ENCODE measurements at regions not wholly inside any gene's neighbourhood (a gene's known extent, or its start where the extent isn't known, plus 50 kb on each side); places are given as distances from the start of the nearest gene placed in this dataset.

DNA sequence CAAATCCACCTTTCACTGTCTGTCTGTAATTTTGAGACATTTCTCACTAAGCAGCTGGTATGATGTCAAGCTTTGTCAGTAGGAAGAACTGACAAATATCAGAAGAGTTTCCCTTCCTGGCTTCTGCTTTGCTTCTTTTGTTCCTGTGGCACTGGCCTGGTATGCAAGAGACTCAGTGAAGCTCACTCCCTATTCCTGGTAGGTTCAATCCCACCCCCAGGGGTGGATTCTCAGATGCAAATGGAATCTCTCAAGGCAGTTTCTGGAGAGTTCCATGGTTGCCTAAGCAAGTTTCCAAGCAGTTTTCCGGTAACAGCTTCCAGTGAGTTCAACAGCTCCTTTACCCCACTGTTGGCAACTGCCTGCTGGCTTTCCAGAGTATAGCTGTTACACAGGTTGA is 683.4 kb downstream of the PTPRC start:
- DNase-seq, result no peak
- Histone ChIP-seq H3K4me1 (no peaks in the 10 kb centered on the region), H3K36me3 (no peaks in the 10 kb centered on the region), H3K27me3 (no peaks in the 10 kb centered on the region), H3K4me3 (no peak overlapping the region), H3K9me3 (no peaks in the 10 kb centered on the region), H3K27ac (no peak overlapping the region)
- TF ChIP-seq POLR2A (IDR thresholded peaks at IDR 0.05), result no peak
- intact Hi-C loops (cut with DNase I; ENCODE audit: low total_unique reads), result no loop called here

DNA sequence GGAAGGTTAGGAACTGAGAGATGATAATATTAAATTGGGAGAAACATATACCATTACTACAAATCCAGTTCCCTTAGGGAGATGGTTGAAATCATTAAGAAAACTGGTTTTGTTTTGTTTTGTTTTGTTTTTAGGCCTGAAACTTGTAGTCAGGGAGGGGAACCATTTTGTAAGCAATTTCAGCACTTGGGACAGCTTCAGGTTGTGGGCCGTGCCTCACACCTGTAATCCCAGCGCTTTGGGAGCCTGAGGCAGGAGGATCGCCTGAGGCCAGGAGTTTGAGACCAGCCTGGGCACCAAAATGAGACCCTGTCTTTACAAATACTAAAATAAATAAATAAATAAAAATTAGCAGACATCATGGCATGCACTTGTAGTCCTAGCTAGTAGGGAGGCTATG is 694.3 kb upstream of the NR5A2 start:
- Histone ChIP-seq H3K27ac (no peak overlapping the region), H3K9me3 (no peaks in the 10 kb centered on the region), H3K4me3 (no peak overlapping the region), H3K36me3 (no peaks in the 10 kb centered on the region), H3K27me3 (no peaks in the 10 kb centered on the region), H3K4me1 (no peaks in the 10 kb centered on the region)
- intact Hi-C loops (cut with DNase I; ENCODE audit: low total_unique reads), result no loop called here
- DNase-seq, result no peak
- TF ChIP-seq POLR2A (IDR thresholded peaks at IDR 0.05), result no peak
- TF ChIP-seq, protein P1, sequence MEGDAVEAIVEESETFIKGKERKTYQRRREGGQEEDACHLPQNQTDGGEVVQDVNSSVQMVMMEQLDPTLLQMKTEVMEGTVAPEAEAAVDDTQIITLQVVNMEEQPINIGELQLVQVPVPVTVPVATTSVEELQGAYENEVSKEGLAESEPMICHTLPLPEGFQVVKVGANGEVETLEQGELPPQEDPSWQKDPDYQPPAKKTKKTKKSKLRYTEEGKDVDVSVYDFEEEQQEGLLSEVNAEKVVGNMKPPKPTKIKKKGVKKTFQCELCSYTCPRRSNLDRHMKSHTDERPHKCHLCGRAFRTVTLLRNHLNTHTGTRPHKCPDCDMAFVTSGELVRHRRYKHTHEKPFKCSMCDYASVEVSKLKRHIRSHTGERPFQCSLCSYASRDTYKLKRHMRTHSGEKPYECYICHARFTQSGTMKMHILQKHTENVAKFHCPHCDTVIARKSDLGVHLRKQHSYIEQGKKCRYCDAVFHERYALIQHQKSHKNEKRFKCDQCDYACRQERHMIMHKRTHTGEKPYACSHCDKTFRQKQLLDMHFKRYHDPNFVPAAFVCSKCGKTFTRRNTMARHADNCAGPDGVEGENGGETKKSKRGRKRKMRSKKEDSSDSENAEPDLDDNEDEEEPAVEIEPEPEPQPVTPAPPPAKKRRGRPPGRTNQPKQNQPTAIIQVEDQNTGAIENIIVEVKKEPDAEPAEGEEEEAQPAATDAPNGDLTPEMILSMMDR (IDR thresholded peaks at IDR 0.05), result no peak

DNA sequence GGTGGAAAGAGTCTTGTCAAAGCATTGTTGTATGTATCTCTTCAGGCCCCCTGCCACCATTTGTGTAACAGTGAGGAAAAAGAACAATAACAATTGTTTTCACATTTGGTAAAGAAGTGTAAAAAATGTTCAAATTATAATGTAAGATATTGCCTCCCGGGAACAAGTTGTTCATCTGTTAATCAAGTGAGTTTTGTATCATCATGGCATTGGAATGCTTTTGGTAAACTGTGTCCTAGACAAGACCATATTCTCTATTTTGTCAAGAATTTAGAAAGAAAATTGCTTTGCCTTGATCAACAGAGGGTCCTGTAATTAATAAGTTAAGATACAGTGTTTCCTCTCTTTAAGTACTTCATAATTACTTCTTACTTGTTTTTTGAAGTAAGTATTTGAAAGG is 692.0 kb upstream of the NR5A2 start:
- intact Hi-C loops (cut with DNase I; ENCODE audit: low total_unique reads), result no loop called here
- Histone ChIP-seq H3K27me3 (no peaks in the 10 kb centered on the region), H3K9me3 (no peaks in the 10 kb centered on the region), H3K4me1 (no peaks in the 10 kb centered on the region), H3K36me3 (no peaks in the 10 kb centered on the region), H3K4me3 (no peak overlapping the region), H3K27ac (no peak overlapping the region)
- no peak for DNase-seq
- TF ChIP-seq POLR2A (IDR thresholded peaks at IDR 0.05), result no peak
- TF ChIP-seq, protein P1 (IDR thresholded peaks at IDR 0.05), result no peak

DNA sequence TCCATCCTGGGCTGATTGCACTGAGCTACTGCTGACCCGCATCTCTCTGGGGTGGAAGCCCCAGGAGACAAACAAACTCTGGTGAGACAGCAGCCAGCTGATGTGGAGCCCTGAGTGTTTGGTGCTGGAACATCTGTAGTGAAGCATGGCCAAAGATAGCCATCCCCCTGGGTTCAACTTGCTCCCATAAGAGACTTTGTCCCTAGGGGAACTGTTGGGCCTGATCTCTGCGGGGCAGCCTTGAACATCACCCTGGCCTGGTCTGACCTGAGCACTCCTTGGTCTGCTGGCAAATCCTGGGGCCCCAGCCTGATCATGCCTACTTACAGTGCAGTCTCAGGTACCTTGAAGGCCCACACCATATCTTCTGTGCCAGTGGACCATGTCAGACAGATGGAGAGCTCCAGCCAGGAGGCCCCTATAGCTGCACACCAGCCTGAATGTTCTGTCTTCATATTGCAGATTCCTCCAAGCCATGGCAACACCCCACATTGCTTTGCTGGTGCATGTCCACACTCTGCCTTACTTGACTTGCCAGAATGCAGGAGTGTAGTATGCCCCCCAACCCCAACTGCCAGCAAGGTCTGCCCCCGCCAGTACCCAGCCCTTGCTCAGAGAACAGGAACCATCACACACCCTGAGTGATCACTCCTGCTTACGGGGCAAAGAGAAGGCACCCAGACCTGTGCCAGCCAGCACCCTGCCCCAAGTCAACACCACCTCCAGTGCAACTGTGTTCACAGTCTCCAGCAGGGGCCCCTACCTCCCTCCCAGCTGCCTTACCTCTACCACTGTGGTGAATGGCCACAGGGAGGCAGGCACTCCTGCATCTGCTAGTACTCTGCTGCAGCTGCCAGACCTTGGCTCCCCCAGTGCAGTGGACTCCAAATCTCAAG is 690.5 kb upstream of the NR5A2 start:
- intact Hi-C loops (cut with DNase I; ENCODE audit: low total_unique reads), result no loop called here
- Histone ChIP-seq H3K27ac (no peak overlapping the region), H3K27me3 (no peaks in the 10 kb centered on the region), H3K4me1 (no peaks in the 10 kb centered on the region), H3K9me3 (no peaks in the 10 kb centered on the region), H3K4me3 (no peak overlapping the region), H3K36me3 (no peaks in the 10 kb centered on the region)
- DNase-seq, result no peak
- TF ChIP-seq, protein P1 (IDR thresholded peaks at IDR 0.05), result no peak
- TF ChIP-seq POLR2A (IDR thresholded peaks at IDR 0.05), result no peak

DNA sequence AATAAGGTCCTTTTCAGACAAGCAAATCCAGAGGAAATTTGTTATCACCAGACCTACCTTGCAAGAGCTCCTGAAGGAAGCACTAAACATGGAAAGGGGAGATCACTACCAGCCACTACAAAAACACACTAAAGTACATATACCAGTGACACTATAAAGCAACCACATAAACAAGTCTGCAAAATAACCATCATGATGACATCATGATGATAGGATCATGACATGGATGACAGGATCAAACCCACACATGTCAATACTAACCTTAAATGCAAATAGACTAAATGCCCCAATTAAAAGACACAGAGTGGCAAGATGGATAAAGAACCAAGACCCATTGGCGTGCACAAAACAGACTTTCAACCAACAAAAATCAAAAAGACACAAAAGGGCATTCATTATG is 688.8 kb upstream of the NR5A2 start:
- Histone ChIP-seq H3K27ac (no peak overlapping the region), H3K4me3 (no peak overlapping the region), H3K27me3 (no peaks in the 10 kb centered on the region), H3K36me3 (no peaks in the 10 kb centered on the region), H3K4me1 (no peaks in the 10 kb centered on the region), H3K9me3 (no peaks in the 10 kb centered on the region)
- TF ChIP-seq POLR2A (IDR thresholded peaks at IDR 0.05), result no peak
- TF ChIP-seq, protein P1 (IDR thresholded peaks at IDR 0.05), result no peak
- intact Hi-C loops (cut with DNase I; ENCODE audit: low total_unique reads), result no loop called here
- no peak for DNase-seq
